HUDEP-2 (cell line): ENCODE measurements at regions not wholly inside any gene's neighbourhood (a gene's known extent, or its start where the extent isn't known, plus 50 kb on each side); places are given as distances from the start of the nearest gene placed in this dataset.
"Not testable (repeated sequence)": the region's sequence is repeated elsewhere in the genome, so short reads cannot be mapped to it uniquely, and the experiment has no call there.

Experiments
- DNase-seq, 76 experiments: peaks; one replicate each; lab custom pipeline; 2025; ENCODE audit not compliant: unreplicated experiment in 76 of 76; lab: John Stamatoyannopoulos, UW

DNA sequence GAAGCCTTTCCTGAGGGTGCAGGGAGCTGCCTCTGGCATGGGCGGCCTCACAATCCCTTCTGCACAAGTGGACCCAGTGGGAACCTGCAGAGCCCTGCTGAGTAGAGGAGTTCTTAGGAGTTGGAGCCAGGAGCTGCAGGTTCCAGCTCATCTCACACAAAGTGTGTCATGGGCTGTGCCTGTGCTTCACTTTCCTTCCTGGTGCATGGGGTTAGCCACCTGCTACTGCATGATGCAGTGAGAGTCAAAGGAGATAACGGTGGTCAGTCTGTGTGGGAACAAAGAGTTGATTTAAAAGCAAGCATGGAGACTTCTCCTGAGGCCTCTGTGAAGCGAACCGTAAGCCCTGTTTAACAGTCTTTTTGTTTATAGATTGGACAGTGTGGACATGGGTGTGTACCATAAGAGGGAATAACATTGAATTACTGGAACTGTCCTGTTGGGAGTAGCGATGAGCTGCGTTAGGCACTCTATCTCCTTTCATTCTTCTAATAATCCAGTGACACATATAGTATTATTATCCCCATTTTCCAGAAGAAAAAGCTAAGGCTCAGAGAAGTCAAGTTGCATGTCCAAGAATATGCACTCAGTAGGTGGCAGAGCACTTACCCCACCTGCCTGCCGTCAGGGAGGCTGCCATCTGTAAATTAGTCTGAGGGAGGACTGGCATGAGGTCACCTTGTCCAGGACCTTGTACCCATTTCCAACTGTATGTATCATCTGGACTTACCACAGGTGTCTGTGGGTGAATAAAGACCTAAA lies 68.7 kb upstream of the PRR23C start:
- DNase-seq = peak in 1 of 76 experiments; percentile 16

- DNase-seq = no peak
Measured at GRCh38 chr3:139113993-139114375, 69.3 kb upstream of the PRR23C start.

GRCh38 chr3:139116631-139117030 lies 71.9 kb upstream of the PRR23C start:
- DNase-seq = not testable (repeated sequence)

DNA sequence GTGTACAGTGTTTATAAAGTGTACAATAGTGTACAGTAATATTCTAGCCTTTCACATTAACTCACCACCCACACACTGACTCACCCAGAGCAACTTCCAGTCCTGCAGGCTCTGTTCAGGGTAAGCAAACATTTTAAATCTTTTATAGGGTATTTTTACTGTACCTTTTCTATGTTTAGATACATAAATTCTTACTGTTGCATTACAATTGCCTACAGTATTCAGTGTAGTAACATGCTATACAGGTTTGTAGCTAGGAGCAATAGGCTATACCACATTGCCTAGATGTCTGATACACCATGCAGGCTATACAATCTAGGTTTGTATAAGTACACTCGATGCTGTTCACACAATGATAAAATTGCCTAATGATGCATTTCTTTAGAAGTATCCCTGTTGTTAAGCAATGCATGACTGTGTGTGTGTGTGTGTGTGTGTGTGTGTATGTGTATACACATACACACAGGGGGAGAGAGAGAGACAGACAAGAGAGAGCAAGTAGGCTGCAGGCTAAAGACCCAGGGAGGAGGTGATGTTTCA lies 72.5 kb upstream of the PRR23C start:
- no peak for DNase-seq

DNA sequence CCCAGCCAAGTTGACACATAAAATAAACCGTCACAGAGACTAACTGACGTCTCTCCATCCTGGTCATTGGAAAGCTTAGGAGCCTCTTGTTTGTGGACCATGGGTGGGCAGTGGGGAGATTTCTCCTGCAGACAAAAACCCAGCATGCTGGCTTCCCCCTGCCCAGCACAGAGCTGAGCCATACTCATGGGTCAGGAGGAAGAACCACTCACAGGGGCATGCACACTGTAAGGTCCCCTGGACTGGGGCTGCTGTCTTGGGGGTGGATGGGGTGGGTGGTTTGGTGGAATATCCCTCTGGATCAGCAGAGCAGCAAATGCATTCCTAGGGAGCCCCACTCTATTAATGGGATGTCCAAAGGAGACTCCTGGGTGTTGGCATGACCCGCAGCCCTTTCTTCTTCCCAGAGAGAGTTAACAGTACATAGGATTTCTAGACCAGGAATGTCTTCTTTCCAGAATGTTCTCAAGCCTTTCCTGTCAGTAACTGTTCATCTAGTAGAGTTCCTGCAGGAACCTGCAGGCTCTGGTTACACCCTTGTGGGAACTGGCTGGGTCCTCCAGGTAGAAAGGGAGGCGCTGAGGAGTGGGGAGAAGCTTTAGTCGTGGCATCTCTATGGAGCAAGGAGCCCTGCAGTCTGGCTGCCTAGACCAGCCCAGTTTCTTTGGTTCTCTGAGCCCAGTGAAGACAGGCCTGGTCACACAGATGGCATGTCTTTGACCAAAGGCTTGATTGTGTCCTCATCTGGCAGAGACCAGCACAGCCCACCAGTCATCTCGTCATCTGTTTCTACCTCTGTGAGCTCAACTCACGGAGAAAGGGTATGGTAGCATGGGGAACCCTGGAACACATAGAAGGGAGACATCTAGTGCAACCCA lies 73.4 kb upstream of the PRR23C start:
- DNase-seq = no peak

GRCh38 chr3:139118835-139119234 lies 74.1 kb upstream of the PRR23C start:
- DNase-seq = no peak

- no peak for DNase-seq
Measured at GRCh38 chr3:139119331-139120025, 74.8 kb upstream of the PRR23C start.

- DNase-seq = peak in 12 of 76 experiments; percentile 5 to 53 (median 16)
Measured at GRCh38 chr3:139120086-139121056, 75.7 kb upstream of the PRR23C start.

GRCh38 chr3:139121513-139122220 lies 77.0 kb upstream of the PRR23C start:
- DNase-seq = peak in 43 of 76 experiments; percentile 5 to 69 (median 25)

GRCh38 chr3:139122221-139122581 lies 77.5 kb upstream of the PRR23C start:
- no peak for DNase-seq

DNA sequence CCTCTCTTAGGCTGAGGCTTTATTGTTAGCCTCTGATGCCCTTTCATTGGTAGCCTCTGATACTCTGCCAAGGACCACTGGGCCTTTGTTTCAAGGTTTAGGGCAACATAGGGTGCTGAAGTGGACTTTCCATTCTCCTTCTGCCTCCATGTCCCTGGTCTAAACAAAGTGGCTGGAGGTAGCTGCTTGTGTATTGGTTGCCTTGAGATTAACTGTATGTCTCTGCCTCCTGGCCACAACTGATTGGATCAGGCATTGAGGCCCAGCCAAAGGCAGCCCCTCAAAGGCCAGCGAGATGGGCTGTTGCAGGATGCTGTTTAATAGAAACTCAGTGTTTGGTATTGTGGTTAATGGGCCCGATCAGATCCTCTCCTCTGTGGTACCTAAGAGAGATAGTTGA lies 77.9 kb upstream of the PRR23C start:
- DNase-seq = no peak

DNA sequence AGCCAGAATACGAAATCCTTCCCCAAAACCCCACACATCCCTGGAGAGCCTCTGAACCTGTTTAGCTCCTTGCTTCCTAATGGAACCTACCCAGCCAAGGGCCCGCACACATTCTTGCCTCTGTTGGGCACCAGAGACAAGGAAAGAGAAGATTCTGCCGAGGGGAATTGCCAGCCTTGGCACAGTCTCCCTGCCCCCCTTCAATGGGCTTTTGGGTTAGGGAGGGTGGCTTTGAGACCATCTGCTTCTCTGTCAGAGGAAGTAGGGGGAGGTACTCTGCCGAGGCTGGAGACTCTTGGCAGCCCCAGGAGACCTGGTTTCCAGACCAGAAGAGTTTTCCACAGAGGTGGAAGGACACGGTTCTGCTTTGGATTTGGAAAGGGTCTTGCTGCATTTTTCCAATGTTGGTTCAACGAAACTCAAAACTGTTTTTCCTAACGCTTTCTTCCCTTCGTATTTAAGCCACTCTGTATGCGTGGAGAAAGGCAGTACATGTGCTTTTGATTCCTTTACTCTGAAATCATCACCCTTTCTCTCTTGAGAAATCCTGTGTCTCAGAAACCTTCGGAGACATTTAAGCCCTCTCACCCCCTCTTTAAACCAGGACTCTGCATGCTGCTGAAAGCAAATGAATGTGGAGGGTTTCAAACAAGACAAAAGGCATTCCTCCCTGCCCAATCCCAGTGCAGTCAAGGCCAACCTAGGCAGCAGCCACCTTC lies 78.8 kb upstream of the PRR23C start:
- no peak for DNase-seq

DNA sequence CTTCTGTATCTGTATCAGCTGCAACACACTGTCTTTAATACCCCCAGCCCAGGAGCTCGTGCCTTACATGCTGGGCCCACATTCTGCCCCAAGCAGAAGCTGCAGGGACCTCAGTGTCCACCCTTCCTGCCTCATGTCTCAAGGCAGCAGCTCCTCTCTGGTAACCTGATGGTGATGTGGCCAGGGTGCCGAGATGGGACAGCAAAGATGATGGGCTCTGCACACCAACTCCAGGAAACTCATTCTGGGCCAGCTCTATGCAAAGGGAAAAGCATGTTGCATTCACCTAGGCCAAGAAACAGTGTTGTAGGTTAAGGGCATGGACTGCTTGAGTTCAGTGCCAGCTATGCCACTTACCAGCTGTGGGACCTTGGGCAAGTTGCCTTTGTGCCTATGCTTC lies 79.5 kb upstream of the PRR23C start:
- DNase-seq = no peak

- DNase-seq = peak in 55 of 76 experiments; percentile 4 to 82 (median 36)
Measured at GRCh38 chr3:139127101-139127500, 82.4 kb upstream of the PRR23C start.

DNA sequence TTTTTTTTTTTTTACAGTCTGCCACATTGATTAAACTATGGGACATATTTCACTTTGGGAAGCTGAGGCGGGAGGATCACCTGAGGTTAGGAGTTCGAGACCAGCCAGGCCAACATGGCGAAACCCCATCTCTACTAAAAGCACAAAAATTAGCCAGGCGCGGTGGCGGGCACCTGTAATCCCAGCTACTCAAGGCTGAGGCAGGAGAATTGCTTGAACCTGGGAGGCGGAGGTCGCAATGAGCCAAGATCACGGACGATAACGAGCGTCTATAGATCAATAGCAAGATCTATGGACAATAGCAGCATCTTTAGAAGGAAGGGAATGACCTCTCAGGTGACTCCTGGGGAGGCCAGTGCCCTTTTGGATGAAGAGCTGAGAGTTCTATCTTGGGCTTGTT lies 82.9 kb upstream of the PRR23C start:
- not testable (repeated sequence) for DNase-seq

GRCh38 chr3:139128803-139129202 lies 84.1 kb upstream of the PRR23C start:
- DNase-seq = no peak

DNA sequence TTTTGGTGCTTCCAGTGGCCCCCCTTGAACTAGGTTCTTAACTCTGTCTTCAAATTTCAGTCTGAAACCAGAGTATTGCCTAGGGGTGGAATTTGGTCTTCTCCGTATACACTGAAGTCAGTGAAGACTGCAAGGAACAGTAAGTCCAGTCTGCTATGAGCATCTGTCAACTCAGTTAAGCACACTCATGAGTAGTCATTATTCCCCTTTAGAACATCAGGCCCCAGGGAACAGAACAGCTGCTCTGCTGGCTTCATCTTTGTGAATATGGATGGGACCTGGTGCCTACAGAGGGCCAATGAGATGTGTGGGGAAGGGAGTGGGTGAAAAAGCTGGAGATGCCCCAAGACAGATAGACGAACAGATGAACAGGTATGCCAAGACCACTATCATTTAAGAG lies 85.2 kb upstream of the PRR23C start:
- DNase-seq = no peak

- no peak for DNase-seq
Measured at GRCh38 chr3:139130390-139131140, 85.9 kb upstream of the PRR23C start.
